SK-N-SH treated with all-trans-retinoic acid at 6 μM for 48 hours (cell line): ENCODE measurements at regions not wholly inside any gene's neighbourhood (a gene's known extent, or its start where the extent isn't known, plus 50 kb on each side); places are given as distances from the start of the nearest gene placed in this dataset.

Experiments
- ATAC-seq: fragments of 200-7000 bp; cut with Tn5 transposase; 3 replicates; pipeline ENCODE4 v1.9.1; 2020; ENCODE audit warnings: mild to moderate bottlenecking, moderate library complexity
- ARNTL ChIP-seq: fragments of 450-650 bp; formaldehyde crosslinking; IDR thresholded peaks from 2 replicates; pipeline ENCODE4 v1.5.0; 2020; ENCODE audit warnings: low read depth, mild to moderate bottlenecking, moderate library complexity, borderline replicate concordance
- BACH2 ChIP-seq: fragments of 250-450 bp; sonication (Bioruptor Pico); IDR thresholded peaks from 2 replicates; pipeline ENCODE4 v1.9.0; 2021; ENCODE audit warnings: mild to moderate bottlenecking, borderline replicate concordance
- CREB5 ChIP-seq: fragments of 250-450 bp; sonication (Bioruptor Pico); IDR thresholded peaks from 2 replicates; pipeline ENCODE4 v1.5.1; 2020; ENCODE audit warnings: low read depth, mild to moderate bottlenecking, moderate library complexity
- CSRNP3 ChIP-seq: fragments of 250-450 bp; sonication (Bioruptor Pico); IDR thresholded peaks from 2 replicates; pipeline ENCODE4 v1.5.1; 2021; ENCODE audit warnings: mild to moderate bottlenecking, moderate library complexity
- ESRRG ChIP-seq: fragments of 250-450 bp; sonication (Bioruptor Pico); IDR thresholded peaks from 2 replicates; pipeline ENCODE4 v1.6.1; 2021; ENCODE audit warnings: mild to moderate bottlenecking
- ISL1 ChIP-seq: fragments of 250-450 bp; sonication (Bioruptor Pico); IDR thresholded peaks from 2 replicates; pipeline ENCODE4 v2.1.2; 2022; ENCODE audit warnings: mild to moderate bottlenecking, moderate library complexity
- OSR1 ChIP-seq: fragments of 250-450 bp; sonication (Bioruptor Pico); IDR thresholded peaks from 2 replicates; pipeline ENCODE4 v1.8.0; 2022; ENCODE audit warnings: moderate library complexity, mild to moderate bottlenecking, inconsistent platforms
- PATZ1 ChIP-seq: fragments of 250-450 bp; sonication (Bioruptor Pico); IDR thresholded peaks from 2 replicates; pipeline ENCODE4 v1.8.0; 2020; ENCODE audit warnings: mild to moderate bottlenecking, moderate library complexity, borderline replicate concordance
- POU6F1 ChIP-seq: fragments of 250-450 bp; sonication (Bioruptor Pico); IDR thresholded peaks from 2 replicates; pipeline ENCODE4 v1.8.0; 2021; ENCODE audit warnings: low read depth, mild to moderate bottlenecking, moderate library complexity, borderline replicate concordance
- PPARA ChIP-seq: fragments of 250-450 bp; sonication (Bioruptor Pico); IDR thresholded peaks from 2 replicates; pipeline ENCODE4 v1.5.0; 2020; ENCODE audit warnings: mild to moderate bottlenecking, borderline replicate concordance
- RARB ChIP-seq: fragments of 250-450 bp; sonication (Bioruptor Pico); IDR thresholded peaks from 2 replicates; pipeline ENCODE4 v1.8.0; 2021; ENCODE audit warnings: mild to moderate bottlenecking, moderate library complexity
- SNAI2 ChIP-seq: fragments of 250-450 bp; sonication (Bioruptor Pico); IDR thresholded peaks from 2 replicates; pipeline ENCODE4 v1.5.0; 2020; ENCODE audit warnings: mild to moderate bottlenecking, moderate library complexity
- TCF4 ChIP-seq: fragments of 250-450 bp; sonication (Bioruptor Pico); IDR thresholded peaks from 2 replicates; pipeline ENCODE4 v1.8.0; 2021; ENCODE audit warnings: mild to moderate bottlenecking, moderate library complexity, borderline replicate concordance
- TOX ChIP-seq: fragments of 250-450 bp; sonication (Bioruptor Pico); IDR thresholded peaks from 2 replicates; pipeline ENCODE4 v1.8.0; 2021; ENCODE audit warnings: mild to moderate bottlenecking, moderate library complexity, borderline replicate concordance
- TSHZ2 ChIP-seq: fragments of 250-450 bp; sonication (Bioruptor Pico); IDR thresholded peaks from 2 replicates; pipeline ENCODE4 v1.5.0; 2020; ENCODE audit warnings: mild to moderate bottlenecking, moderate library complexity
- ZC3H10 ChIP-seq: fragments of 250-450 bp; sonication (Bioruptor Pico); IDR thresholded peaks from 2 replicates; pipeline ENCODE4 v1.5.1; 2021; ENCODE audit warnings: mild to moderate bottlenecking, moderate library complexity
- ZFP3 ChIP-seq: fragments of 250-450 bp; sonication (Bioruptor Pico); IDR thresholded peaks from 2 replicates; pipeline ENCODE4 v1.5.0; 2020; ENCODE audit warnings: mild to moderate bottlenecking, moderate library complexity
- ZFP30 ChIP-seq: fragments of 450-650 bp; formaldehyde crosslinking; IDR thresholded peaks from 2 replicates; pipeline ENCODE4 v1.5.0; 2022; ENCODE audit warnings: mild to moderate bottlenecking, moderate library complexity
- ZNF565 ChIP-seq: fragments of 450-650 bp; formaldehyde crosslinking; conservative IDR thresholded peaks from 2 replicates; pipeline ENCODE4 v1.5.0; 2020; ENCODE audit warnings: low read depth, mild to moderate bottlenecking, moderate library complexity
- ZNF70 ChIP-seq: fragments of 450-650 bp; formaldehyde crosslinking; IDR thresholded peaks from 2 replicates; pipeline ENCODE4 v1.5.0; 2020; ENCODE audit warnings: mild to moderate bottlenecking, moderate library complexity
- ZNF8 ChIP-seq: fragments of 450-650 bp; formaldehyde crosslinking; IDR thresholded peaks from 2 replicates; pipeline ENCODE4 v1.5.0; 2020; ENCODE audit warnings: mild to moderate bottlenecking, moderate library complexity

DNA sequence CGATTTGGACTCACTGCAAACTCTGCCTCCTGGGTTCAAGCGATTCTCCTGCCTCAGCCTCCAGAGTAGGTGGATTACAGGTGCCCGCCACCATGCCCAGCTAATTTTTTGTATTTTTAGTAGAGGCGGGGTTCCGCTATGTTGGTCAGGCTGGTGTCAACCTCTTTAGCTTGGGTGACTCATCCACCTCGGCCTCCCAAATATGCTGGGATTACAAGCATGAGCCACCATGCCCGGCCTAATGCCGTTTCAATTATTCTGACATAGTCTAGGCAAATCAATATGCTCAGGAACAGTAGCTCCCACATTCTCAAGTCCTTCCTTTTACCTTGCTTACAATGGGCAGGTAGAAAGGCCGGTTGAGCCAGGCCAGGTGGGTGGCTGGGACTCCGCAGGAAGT is 82.0 kb upstream of the EEA1 start:
- no peak for ATAC-seq
- TF ChIP-seq ZFP30 (CRISPR knock-in tag): no peak
- TF ChIP-seq TSHZ2 (CRISPR knock-in tag): no peak
- TF ChIP-seq, all 23 proteins: peak for 0

DNA sequence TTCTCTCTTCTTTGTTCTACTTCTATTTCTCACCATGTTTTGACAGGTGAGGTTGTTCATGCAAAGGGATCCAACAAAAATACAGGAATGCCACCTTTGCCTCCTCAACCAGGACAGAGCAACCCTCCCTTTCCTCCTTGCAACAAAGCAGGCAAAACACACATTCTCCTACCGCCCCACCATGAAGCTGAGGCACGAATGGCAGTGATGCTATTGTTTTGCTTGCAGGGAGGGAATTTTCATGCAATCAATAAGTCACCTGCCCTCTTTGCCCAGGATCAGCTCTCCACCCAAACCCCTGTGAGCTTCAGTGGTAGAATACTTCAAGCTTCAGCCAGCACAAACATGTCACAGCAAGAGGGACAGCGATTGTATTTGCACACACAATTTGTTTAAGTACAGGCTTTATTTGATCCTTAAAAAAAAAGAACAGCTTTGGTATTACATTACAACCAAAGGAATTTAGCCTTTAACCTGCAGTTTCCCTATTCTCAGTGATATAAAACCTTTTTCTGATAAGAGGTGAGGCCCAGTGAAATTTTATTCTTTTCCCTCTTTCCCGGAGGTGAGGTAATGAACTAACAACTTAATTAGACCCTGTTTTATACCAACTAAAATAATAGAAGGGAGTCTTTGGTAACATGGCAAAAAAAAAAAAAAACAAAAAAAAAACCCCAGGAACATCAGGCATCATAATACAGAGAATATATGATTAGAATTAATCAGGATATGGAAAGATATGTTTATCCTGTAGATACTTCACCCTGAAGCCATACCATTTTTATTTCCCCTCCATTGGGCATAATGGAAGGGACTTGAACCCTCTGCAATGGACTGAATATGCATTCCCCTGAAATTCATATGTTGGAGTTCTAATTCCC is 87.0 kb upstream of the EEA1 start:
- TF ChIP-seq ARNTL (no peak), PPARA (CRISPR knock-in tag) (no peak), ESRRG (CRISPR knock-in tag) (no peak), ZNF565 (CRISPR knock-in tag) (no peak), ZFP30 (CRISPR knock-in tag) (no peak), CREB5 (CRISPR knock-in tag) (no peak)
- TF ChIP-seq, all 23 proteins: peak for 0
- ATAC-seq: no peak

GRCh38 chr12:93016752-93017350 is 87.8 kb upstream of the EEA1 start:
- TF ChIP-seq ESRRG (CRISPR knock-in tag) (no peak), ZNF70 (no peak)
- TF ChIP-seq, all 23 proteins: peak for 0
- no peak for ATAC-seq

DNA sequence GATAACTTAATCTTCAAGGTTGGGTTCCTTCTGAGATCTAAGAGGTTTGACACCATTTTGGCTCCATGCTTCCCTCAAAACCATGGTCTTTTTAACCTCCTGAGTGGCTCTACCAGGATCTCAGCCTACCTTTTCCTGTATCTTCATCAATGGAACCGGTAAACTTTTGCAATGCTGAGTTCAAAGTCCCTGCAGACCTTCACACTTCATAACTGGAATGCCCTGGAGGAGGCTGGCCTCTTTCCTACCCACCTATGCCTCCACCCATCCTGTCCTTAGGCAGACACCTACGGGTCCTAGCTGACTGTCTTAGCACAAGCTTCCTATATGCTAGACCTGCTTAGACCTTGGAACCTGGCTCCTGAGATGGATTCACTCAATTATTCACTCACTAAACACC is 89.5 kb upstream of the EEA1 start:
- no peak for ATAC-seq
- TF ChIP-seq ISL1 (CRISPR knock-in tag): no peak
- TF ChIP-seq POU6F1 (CRISPR knock-in tag): no peak
- TF ChIP-seq CSRNP3: no peak
- no peak for TF ChIP-seq RARB (CRISPR knock-in tag)
- no peak for TF ChIP-seq ESRRG (CRISPR knock-in tag)
- no peak for TF ChIP-seq TCF4
- TF ChIP-seq SNAI2 (CRISPR knock-in tag): no peak
- no peak for TF ChIP-seq ZFP3 (CRISPR knock-in tag)
- no peak for TF ChIP-seq PATZ1 (CRISPR knock-in tag)
- TF ChIP-seq OSR1: no peak
- TF ChIP-seq ARNTL: no peak
- no peak for TF ChIP-seq ZNF565 (CRISPR knock-in tag)
- TF ChIP-seq TOX (CRISPR knock-in tag): no peak
- TF ChIP-seq ZFP30 (CRISPR knock-in tag): no peak
- TF ChIP-seq CREB5 (CRISPR knock-in tag): no peak
- no peak for TF ChIP-seq ZNF8 (CRISPR knock-in tag)
- no peak for TF ChIP-seq ZC3H10 (CRISPR knock-in tag)
- TF ChIP-seq BACH2 (CRISPR knock-in tag): no peak
